IMR-90 (cell line): ENCODE measurements at regions not wholly inside any gene's neighbourhood (a gene's known extent, or its start where the extent isn't known, plus 50 kb on each side); places are given as distances from the start of the nearest gene placed in this dataset.
A peak's percentile ranks its signal among the peaks of the same experiment; 100 is the strongest.

Experiments
- ATAC-seq: fragments of 200-7000 bp; cut with Tn5 transposase; 2 replicates; pipeline ENCODE4 v1.9.1; 2020; ENCODE audit warnings: low read depth, mild to moderate bottlenecking, moderate library complexity
- BruUV-seq: library from RNA; stranded (reverse); fragments of 400-500 nt; replicated peaks from 2 replicates; lab custom pipeline; 2021; lab: Mats Ljungman, UMichigan
- CTCF ChIA-PET: fragments of 300-600 bp; formaldehyde crosslinking; extraction: SDS; loops from one replicate; lab custom pipeline; 2021; ENCODE audit warnings: antibody characterized with exemption; lab: Yijun Ruan, JAX
- POLR2A ChIA-PET: fragments of 300-600 bp; sonication (Branson Sonifier 250); formaldehyde crosslinking; loops from one replicate; lab custom pipeline; 2022; ENCODE audit warnings: antibody characterized with exemption; ENCODE audit not compliant: unreplicated experiment; lab: Charles Lee
- DNase-seq: peaks from one replicate; pipeline ENCODE4 v3.0.0; 2013
- H2AFZ ChIP-seq: replicated peaks from 2 replicates; pipeline ENCODE3; 2013; ENCODE audit warnings: low read length, mild to moderate bottlenecking; ENCODE audit not compliant: poor library complexity
- H2AK5ac ChIP-seq: 2 replicates; pipeline ENCODE4 v1.6.1; 2013; ENCODE audit warnings: low read depth, low read length, inconsistent platforms
- H2AK9ac ChIP-seq: replicated peaks from 2 replicates; pipeline ENCODE3; 2013; ENCODE audit warnings: mild to moderate bottlenecking, low read depth, low read length, moderate library complexity; ENCODE audit not compliant: poor library complexity
- H2BK120ac ChIP-seq: 2 replicates; pipeline ENCODE4 v1.6.1; 2013; ENCODE audit warnings: low read depth, low read length, inconsistent platforms
- H2BK15ac ChIP-seq: 3 replicates; pipeline ENCODE4 v1.6.1; 2013; ENCODE audit warnings: low read depth, low read length, inconsistent platforms
- H2BK20ac ChIP-seq: 2 replicates; pipeline ENCODE4 v1.6.1; 2013; ENCODE audit warnings: low read depth, mild to moderate bottlenecking, inconsistent platforms, low read length, moderate library complexity
- H2BK5ac ChIP-seq: 2 replicates; pipeline ENCODE4 v1.6.1; 2013; ENCODE audit warnings: mild to moderate bottlenecking, low read depth, low read length, inconsistent platforms; ENCODE audit not compliant: poor library complexity, severe bottlenecking
- H3K14ac ChIP-seq: replicated peaks from 2 replicates; pipeline ENCODE4 v1.6.1; 2013; ENCODE audit warnings: low read depth, low read length, inconsistent platforms
- H3K18ac ChIP-seq: 2 replicates; pipeline ENCODE4 v1.6.1; 2013; ENCODE audit warnings: low read depth, low read length, control low read depth
- H3K23ac ChIP-seq: 2 replicates; pipeline ENCODE4 v1.6.1; 2013; ENCODE audit warnings: low read depth, low read length, inconsistent platforms
- H3K27ac ChIP-seq: 2 replicates; pipeline ENCODE4 v1.5.1; 2013; ENCODE audit warnings: mild to moderate bottlenecking, control low read depth, low read length; ENCODE audit not compliant: insufficient read depth
- H3K27me3 ChIP-seq: 2 replicates; pipeline ENCODE4 v1.6.1; 2013; ENCODE audit warnings: low read length; ENCODE audit not compliant: control insufficient read depth, insufficient read depth
- H3K36me3 ChIP-seq: 2 replicates; pipeline ENCODE4 v1.6.1; 2013; ENCODE audit warnings: low read length, mixed read lengths; ENCODE audit not compliant: control insufficient read depth, insufficient read depth
- H3K4ac ChIP-seq: 2 replicates; pipeline ENCODE4 v1.6.1; 2013; ENCODE audit warnings: low read depth, low read length, inconsistent platforms
- H3K4me1 ChIP-seq: 2 replicates; pipeline ENCODE4 v1.6.1; 2013; ENCODE audit warnings: low read length, mixed read lengths; ENCODE audit not compliant: control insufficient read depth, insufficient read depth
- H3K4me2 ChIP-seq: 2 replicates; pipeline ENCODE4 v1.6.1; 2013; ENCODE audit warnings: low read depth, mild to moderate bottlenecking, control low read depth, low read length, moderate library complexity
- H3K4me3 ChIP-seq: 2 replicates; pipeline ENCODE4 v1.5.1; 2013; ENCODE audit warnings: low read depth, mild to moderate bottlenecking, control low read depth, low read length, moderate library complexity; ENCODE audit not compliant: insufficient read depth
- H3K56ac ChIP-seq: 2 replicates; pipeline ENCODE4 v1.6.1; 2013; ENCODE audit warnings: low read length, inconsistent platforms; ENCODE audit not compliant: insufficient read depth; ENCODE audit errors: extremely low read depth
- H3K79me1 ChIP-seq, 2 experiments: 2 replicates each; pipeline ENCODE4 v1.6.1; 2013; ENCODE audit warnings: low read length in 2 of 2, inconsistent platforms in 1 of 2, low read depth in 1 of 2
- H3K9ac ChIP-seq: 2 replicates; pipeline ENCODE4 v1.6.1; 2013; ENCODE audit warnings: low read depth, low read length, control low read depth
- H3K9me1 ChIP-seq: 2 replicates; pipeline ENCODE4 v1.6.1; 2013; ENCODE audit warnings: low read length, inconsistent platforms; ENCODE audit not compliant: insufficient read depth
- H3K9me3 ChIP-seq: 2 replicates; pipeline ENCODE4 v1.6.1; 2013; ENCODE audit warnings: low read length; ENCODE audit not compliant: control insufficient read depth, insufficient read depth
- H4K20me1 ChIP-seq: 2 replicates; pipeline ENCODE4 v1.6.1; 2013; ENCODE audit warnings: low read length, inconsistent platforms; ENCODE audit not compliant: insufficient read depth
- H4K5ac ChIP-seq: 2 replicates; pipeline ENCODE4 v1.6.1; 2013; ENCODE audit warnings: mild to moderate bottlenecking, low read depth, low read length, control low read depth
- H4K8ac ChIP-seq, 2 experiments: 2 replicates each; pipeline ENCODE4 v1.6.1; 2013; ENCODE audit warnings: low read depth in 2 of 2, low read length in 2 of 2, control low read depth in 1 of 2, inconsistent platforms in 1 of 2
- H4K91ac ChIP-seq: 2 replicates; pipeline ENCODE4 v1.6.1; 2013; ENCODE audit warnings: low read depth, low read length, inconsistent platforms; ENCODE audit not compliant: insufficient read depth
- BHLHE40 ChIP-seq: fragments of 150-350 bp; IDR thresholded peaks from 2 replicates; pipeline ENCODE4 v1.6.1; 2016; ENCODE audit warnings: mild to moderate bottlenecking, low read depth, low read length
- CEBPB ChIP-seq: IDR thresholded peaks from 2 replicates; pipeline ENCODE4 v1.6.1; 2012; ENCODE audit warnings: low read depth, low read length, improper control_type of control experiment
- CHD1 ChIP-seq: IDR thresholded peaks from 2 replicates; pipeline ENCODE4 v1.6.1; 2012; ENCODE audit warnings: low read depth, low read length, improper control_type of control experiment
- CTCF ChIP-seq: conservative IDR thresholded peaks from 2 replicates; pipeline ENCODE4 v1.5.1; 2012; ENCODE audit warnings: mild to moderate bottlenecking, low read depth, low read length, improper control_type of control experiment
- FOS ChIP-seq: fragments of 150-350 bp; IDR thresholded peaks from 2 replicates; pipeline ENCODE4 v1.6.1; 2016; ENCODE audit warnings: low read depth, low read length
- MAZ ChIP-seq: IDR thresholded peaks from 2 replicates; pipeline ENCODE4 v1.6.1; 2012; ENCODE audit warnings: low read depth, mild to moderate bottlenecking, low read length, improper control_type of control experiment, moderate library complexity, borderline replicate concordance
- MXI1 ChIP-seq: IDR thresholded peaks from 2 replicates; pipeline ENCODE4 v1.6.1; 2012; ENCODE audit warnings: low read depth, mild to moderate bottlenecking, low read length, moderate library complexity, borderline replicate concordance
- NFE2L2 ChIP-seq: fragments of 150-350 bp; IDR thresholded peaks from 2 replicates; pipeline ENCODE4 v1.6.1; 2016; ENCODE audit warnings: low read depth, mild to moderate bottlenecking, low read length
- RAD21 ChIP-seq: IDR thresholded peaks from 2 replicates; pipeline ENCODE4 v1.6.1; 2012; ENCODE audit warnings: low read length, improper control_type of control experiment
- RCOR1 ChIP-seq: IDR thresholded peaks from 2 replicates; pipeline ENCODE4 v1.6.1; 2012; ENCODE audit warnings: mild to moderate bottlenecking, low read length, improper control_type of control experiment; ENCODE audit not compliant: insufficient replicate concordance
- RFX5 ChIP-seq: IDR thresholded peaks from 2 replicates; pipeline ENCODE4 v1.8.0; 2012; ENCODE audit warnings: low read depth, mild to moderate bottlenecking, low read length, moderate library complexity
- SMC3 ChIP-seq: fragments of 150-350 bp; IDR thresholded peaks from 2 replicates; pipeline ENCODE4 v1.6.1; 2016; ENCODE audit warnings: low read depth, mild to moderate bottlenecking, antibody characterized with exemption, low read length, moderate library complexity
- WGBS, 2 experiments: methylation state at CpG; one replicate each; pipeline versions ENCODE4 v1.1.5 to v1.1.7; 2013; ENCODE audit warnings: missing lambda C conversion rate in 2 of 2; ENCODE audit not compliant: insufficient read length in 1 of 2; ENCODE audit errors: extremely low coverage in 2 of 2; 5-methylcytosine and 5-hydroxymethylcytosine counted together
- dilution Hi-C: fragments of 300-500 bp; cut with HindIII; formaldehyde crosslinking; loops from one replicate; pipeline ENCODE4 v1.14.3; 2018; ENCODE audit warnings: low sequenced_read_pairs; ENCODE audit not compliant: unreplicated experiment
- in situ Hi-C: fragments of 300-500 bp; cut with MboI; formaldehyde crosslinking; loops from 3 replicates; pipeline ENCODE4 v1.14.3; 2019; ENCODE audit warnings: low sequenced_read_pairs, inconsistent platforms, mixed read lengths
- intact Hi-C: fragments of 100-400 bp; cut with micrococcal nuclease; formaldehyde crosslinking; loops from 2 replicates; pipeline ENCODE4 v1.10.0; 2022
- TF ChIP-seq, protein P1 (sequence below): fragments of 150-350 bp; IDR thresholded peaks from 2 replicates; pipeline ENCODE4 v1.6.1; 2016; ENCODE audit warnings: low read depth, mild to moderate bottlenecking, low read length, moderate library complexity, borderline replicate concordance

DNA sequence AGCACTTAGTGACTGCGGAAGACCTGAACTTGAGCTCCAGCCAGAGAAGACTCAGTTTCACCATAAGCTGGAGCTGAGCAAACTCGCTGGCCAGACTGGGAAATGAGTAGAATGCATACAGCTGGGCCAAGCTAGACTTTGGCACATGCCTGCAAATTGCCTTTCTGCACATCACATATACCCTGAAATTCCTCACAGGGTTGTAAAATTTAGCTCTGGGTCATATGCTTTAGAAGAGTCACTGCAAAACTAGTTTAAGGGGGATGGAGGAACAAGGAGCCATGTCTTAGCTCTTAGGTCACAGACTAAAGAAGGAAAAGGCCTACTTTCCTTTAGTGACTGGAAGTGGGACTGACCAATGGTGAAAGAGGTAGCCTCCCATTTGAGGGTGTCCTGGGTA lies 67.6 kb downstream of the PPP1R3C start:
- no peak overlapping the region for H4K5ac ChIP-seq
- no peak overlapping the region for H2BK5ac ChIP-seq
- H2AK9ac ChIP-seq, result no peak overlapping the region
- no peak for ATAC-seq
- intact Hi-C loops, result no loop called here
- no peak overlapping the region for H2BK120ac ChIP-seq
- no peak overlapping the region; the same call in 2 of the 3 replicates for H2BK15ac ChIP-seq
- no peak overlapping the region for H4K8ac ChIP-seq
- H3K56ac ChIP-seq, result no peak overlapping the region
- no TSS peak for BruUV-seq
- no peaks in the 10 kb centered on the region for H3K9me3 ChIP-seq
- H3K4me3 ChIP-seq, result no peak overlapping the region
- no peak overlapping the region for H3K14ac ChIP-seq
- H2AK5ac ChIP-seq, result peak overlapping the region; percentile 20; the same call in 1 of the 2 replicates
- H3K23ac ChIP-seq, result no peak overlapping the region
- no peak overlapping the region for H2AFZ ChIP-seq
- H3K18ac ChIP-seq, result no peak overlapping the region
- in situ Hi-C loops, result no loop called here
- ChIA-PET POLR2A (interaction anchor here (0.6 kb wide), 1 partner anchor 26 kb away, joined by 7 read pairs; no protein-coding TSS in a partner anchor), CTCF (interaction anchor here (0.6 to 0.9 kb wide), 2 partner anchors 14 to 274 kb away, joined by 3 to 6 read pairs; no protein-coding TSS in a partner anchor)
- no peak overlapping the region for H3K9ac ChIP-seq
- 100% methylated on average over 1 of the region's 2 CpGs; no CpG with 5 or more reads in 1 of the 2 experiments for WGBS, 2 experiments
- no peaks in the 10 kb centered on the region for H3K79me1 ChIP-seq
- dilution Hi-C loops, result no loop called here
- TF ChIP-seq NFE2L2 (no peak), BHLHE40 (no peak), CEBPB (no peak), RFX5 (no peak), CHD1 (no peak), MAZ (no peak), CTCF (no peak), RAD21 (no peak), RCOR1 (no peak), MXI1 (no peak), SMC3 (no peak), FOS (no peak)
- TF ChIP-seq, protein P1, sequence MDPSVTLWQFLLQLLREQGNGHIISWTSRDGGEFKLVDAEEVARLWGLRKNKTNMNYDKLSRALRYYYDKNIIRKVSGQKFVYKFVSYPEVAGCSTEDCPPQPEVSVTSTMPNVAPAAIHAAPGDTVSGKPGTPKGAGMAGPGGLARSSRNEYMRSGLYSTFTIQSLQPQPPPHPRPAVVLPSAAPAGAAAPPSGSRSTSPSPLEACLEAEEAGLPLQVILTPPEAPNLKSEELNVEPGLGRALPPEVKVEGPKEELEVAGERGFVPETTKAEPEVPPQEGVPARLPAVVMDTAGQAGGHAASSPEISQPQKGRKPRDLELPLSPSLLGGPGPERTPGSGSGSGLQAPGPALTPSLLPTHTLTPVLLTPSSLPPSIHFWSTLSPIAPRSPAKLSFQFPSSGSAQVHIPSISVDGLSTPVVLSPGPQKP, result no peak
- H3K4ac ChIP-seq, result no peak overlapping the region
- H3K27me3 ChIP-seq, result no peaks in the 10 kb centered on the region
- no peak overlapping the region for H2BK20ac ChIP-seq
- H3K27ac ChIP-seq, result no peak overlapping the region
- no peaks in the 10 kb centered on the region for H4K20me1 ChIP-seq
- no peak for DNase-seq
- H3K9me1 ChIP-seq, result no peaks in the 10 kb centered on the region
- H3K4me2 ChIP-seq, result no peak overlapping the region
- H3K4me1 ChIP-seq, result peaks cover 5% of the 10 kb centered on the region
- no peaks in the 10 kb centered on the region for H3K36me3 ChIP-seq
- H4K91ac ChIP-seq, result no peak overlapping the region
